ENCODE measurements at regions not wholly inside any gene's neighbourhood (a gene's known extent, or its start where the extent isn't known, plus 50 kb on each side); places are given as distances from the start of the nearest gene placed in this dataset.

DNA sequence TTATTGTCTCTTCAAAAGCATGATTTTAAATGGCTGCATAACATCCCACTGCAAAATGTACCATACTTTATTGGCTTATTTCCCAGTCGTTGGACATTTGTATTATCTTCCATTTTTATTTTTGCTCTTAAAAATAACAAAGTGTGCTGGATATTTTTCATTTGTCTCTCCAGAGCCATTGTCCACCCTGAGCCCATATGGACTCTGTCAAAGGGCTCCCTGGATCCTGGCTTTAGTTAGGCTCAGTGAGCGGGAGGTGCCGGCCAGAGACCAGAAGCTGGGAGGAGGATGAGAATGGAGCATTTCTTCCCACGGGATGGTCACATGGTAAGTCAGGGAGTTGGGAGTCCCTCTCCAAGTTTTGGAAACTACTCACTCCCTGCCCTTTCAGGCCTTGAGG lies 296.9 kb downstream of the NUAK1 start:
- no peak for ATAC-seq
- H3K4me1 ChIP-seq (ENCODE audit: low read depth) = no peaks in the 10 kb centered on the region
- H3K36me3 ChIP-seq (ENCODE audit: low read depth) = no peaks in the 10 kb centered on the region
- TF ChIP-seq CTCF (IDR thresholded peaks at IDR 0.05) = no peak
- H3K9me3 ChIP-seq = no peaks in the 10 kb centered on the region
- no peak for DNase-seq
- intact Hi-C loops (cut with DNase I, micrococcal nuclease) = no loop called here
- H3K4me3 ChIP-seq = no peak overlapping the region

DNA sequence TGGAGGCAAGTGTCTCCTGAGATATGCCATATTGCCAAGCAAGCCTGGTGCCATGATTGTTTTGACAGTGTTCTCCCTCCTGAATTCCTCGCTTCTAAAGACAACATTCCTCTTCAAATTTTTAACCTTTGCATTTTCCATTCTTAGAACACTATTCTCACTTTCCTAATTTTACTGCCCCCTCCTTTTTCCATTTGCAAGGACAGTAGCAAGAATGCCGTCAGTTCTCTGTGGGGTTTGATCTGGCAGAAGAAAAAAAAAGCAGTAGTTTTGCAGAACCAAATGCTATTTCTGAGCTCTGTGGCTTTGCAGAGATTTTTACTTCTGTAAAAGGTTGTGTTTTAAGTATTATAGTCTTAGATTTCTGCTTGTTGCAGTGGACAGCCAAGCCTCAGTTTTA lies 295.2 kb downstream of the NUAK1 start:
- no peak for DNase-seq

DNA sequence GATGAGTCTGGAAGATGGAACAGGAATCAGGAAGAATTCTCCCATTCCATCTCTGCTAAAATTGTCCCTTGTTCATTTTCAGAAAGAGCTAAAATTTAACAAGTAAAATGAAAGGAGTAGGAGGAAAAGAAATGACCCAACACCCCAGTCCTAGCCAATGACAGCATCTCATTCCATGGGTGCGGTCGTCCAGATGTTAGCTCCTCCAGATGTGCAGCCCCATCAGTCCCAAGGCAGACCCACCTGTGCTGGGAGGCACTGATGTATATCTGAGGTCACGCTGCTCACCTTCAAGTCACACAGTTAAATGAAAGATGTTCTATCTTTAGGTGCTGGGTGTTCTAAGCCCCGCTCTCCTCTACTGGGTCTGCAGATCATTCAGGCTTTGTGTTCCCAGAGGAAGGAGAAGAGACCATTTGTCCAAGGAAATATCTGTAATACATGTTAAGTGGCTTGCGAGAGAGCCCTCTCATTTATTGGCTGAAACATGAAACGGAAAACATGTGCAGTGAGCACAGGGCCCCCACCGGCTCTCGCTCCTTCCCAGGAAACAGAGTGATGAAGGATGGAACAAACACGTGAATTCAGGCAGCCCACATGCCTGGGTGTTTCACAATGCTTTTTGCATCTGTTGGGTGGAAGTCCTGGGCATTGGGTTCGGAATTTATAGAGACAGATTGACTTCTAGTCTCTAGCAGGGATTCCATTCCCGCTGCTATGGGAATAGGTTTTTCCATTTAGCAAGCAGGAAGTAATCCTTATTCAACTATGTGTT lies 294.6 kb downstream of the NUAK1 start:
- Histone ChIP-seq H3K9me3 (no peaks in the 10 kb centered on the region), H3K4me1 (ENCODE audit: low read depth) (no peaks in the 10 kb centered on the region), H3K4me3 (no peak overlapping the region), H3K36me3 (ENCODE audit: low read depth) (no peaks in the 10 kb centered on the region)
- no peak for TF ChIP-seq CTCF (IDR thresholded peaks at IDR 0.05)
- intact Hi-C loops (cut with DNase I, micrococcal nuclease) = no loop called here
- DNase-seq = no peak
- ATAC-seq = no peak

More for the DNA sequence above, 295.2 kb downstream of the NUAK1 start:
- H3K9me3 ChIP-seq = no peaks in the 10 kb centered on the region
- intact Hi-C loops (cut with DNase I, micrococcal nuclease) = no loop called here
- ATAC-seq = no peak
- no peak for TF ChIP-seq CTCF (IDR thresholded peaks at IDR 0.05)
- H3K4me3 ChIP-seq = no peak overlapping the region
- H3K4me1 ChIP-seq (ENCODE audit: low read depth) = no peaks in the 10 kb centered on the region
- H3K36me3 ChIP-seq (ENCODE audit: low read depth) = no peaks in the 10 kb centered on the region

- Histone ChIP-seq H3K36me3 (ENCODE audit: low read depth) (no peaks in the 10 kb centered on the region), H3K4me1 (ENCODE audit: low read depth) (no peaks in the 10 kb centered on the region), H3K4me3 (no peak overlapping the region), H3K9me3 (no peaks in the 10 kb centered on the region)
- no peak for DNase-seq
- intact Hi-C loops (cut with DNase I, micrococcal nuclease) = no loop called here
- TF ChIP-seq CTCF (IDR thresholded peaks at IDR 0.05) = no peak
- no peak for ATAC-seq
These were observed 292.4 kb downstream of the NUAK1 start for GRCh38 chr12:105846331-105846730.

GRCh38 chr12:105847068-105847467 lies 291.7 kb downstream of the NUAK1 start:
- ATAC-seq (no peak), DNase-seq (no peak)
- intact Hi-C loops (cut with DNase I, micrococcal nuclease) = no loop called here

More at GRCh38 chr12:105847068-105847467, 291.7 kb downstream of the NUAK1 start:
- no peak for TF ChIP-seq CTCF (IDR thresholded peaks at IDR 0.05)
- H3K9me3 ChIP-seq = no peaks in the 10 kb centered on the region
- no peak overlapping the region for H3K4me3 ChIP-seq
- no peaks in the 10 kb centered on the region for H3K36me3 ChIP-seq (ENCODE audit: low read depth)
- no peaks in the 10 kb centered on the region for H3K4me1 ChIP-seq (ENCODE audit: low read depth)

Measured in mucosa of descending colon (tissue), 3 donors.